ENCODE measurements at regions not wholly inside any gene's neighbourhood (a gene's known extent, or its start where the extent isn't known, plus 50 kb on each side); places are given as distances from the start of the nearest gene placed in this dataset.
"Not testable (repeated sequence)": the region's sequence is repeated elsewhere in the genome, so short reads cannot be mapped to it uniquely, and the experiment has no call there.

DNA sequence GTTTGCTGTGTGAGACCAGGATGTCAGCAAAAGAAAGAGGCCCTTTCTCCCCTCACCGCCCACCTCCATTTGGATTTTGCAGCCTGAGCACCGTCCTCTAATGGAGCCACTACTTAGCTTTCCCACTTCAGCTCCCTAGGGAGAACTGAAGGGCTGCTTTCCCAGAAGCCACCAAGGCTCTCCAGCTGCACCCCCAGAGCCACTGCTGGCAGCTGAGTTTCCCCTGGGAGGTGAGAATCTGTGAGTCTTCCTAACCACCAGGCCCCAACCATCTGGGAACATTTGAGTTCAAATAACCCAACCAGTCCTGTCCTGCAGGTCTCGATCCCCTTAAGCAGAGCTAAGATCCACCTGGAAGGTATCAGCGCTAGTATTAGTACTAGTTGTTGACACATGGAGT, 173.1 kb upstream of the USP9X start:
- H3K4me3 ChIP-seq (ENCODE audit: low read depth, low read length), result no peak overlapping the region
- no peak for DNase-seq (ENCODE audit: low read depth, low spot score)
- H3K9me3 ChIP-seq (ENCODE audit: control insufficient read depth, insufficient read depth, low read length), result no peaks in the 10 kb centered on the region
- TF ChIP-seq, protein P1, sequence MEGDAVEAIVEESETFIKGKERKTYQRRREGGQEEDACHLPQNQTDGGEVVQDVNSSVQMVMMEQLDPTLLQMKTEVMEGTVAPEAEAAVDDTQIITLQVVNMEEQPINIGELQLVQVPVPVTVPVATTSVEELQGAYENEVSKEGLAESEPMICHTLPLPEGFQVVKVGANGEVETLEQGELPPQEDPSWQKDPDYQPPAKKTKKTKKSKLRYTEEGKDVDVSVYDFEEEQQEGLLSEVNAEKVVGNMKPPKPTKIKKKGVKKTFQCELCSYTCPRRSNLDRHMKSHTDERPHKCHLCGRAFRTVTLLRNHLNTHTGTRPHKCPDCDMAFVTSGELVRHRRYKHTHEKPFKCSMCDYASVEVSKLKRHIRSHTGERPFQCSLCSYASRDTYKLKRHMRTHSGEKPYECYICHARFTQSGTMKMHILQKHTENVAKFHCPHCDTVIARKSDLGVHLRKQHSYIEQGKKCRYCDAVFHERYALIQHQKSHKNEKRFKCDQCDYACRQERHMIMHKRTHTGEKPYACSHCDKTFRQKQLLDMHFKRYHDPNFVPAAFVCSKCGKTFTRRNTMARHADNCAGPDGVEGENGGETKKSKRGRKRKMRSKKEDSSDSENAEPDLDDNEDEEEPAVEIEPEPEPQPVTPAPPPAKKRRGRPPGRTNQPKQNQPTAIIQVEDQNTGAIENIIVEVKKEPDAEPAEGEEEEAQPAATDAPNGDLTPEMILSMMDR (IDR thresholded peaks at IDR 0.05; ENCODE audit: low read depth, low read length), result no peak
- H3K27me3 ChIP-seq (ENCODE audit: control insufficient read depth, insufficient read depth, low read length), result no peaks in the 10 kb centered on the region
- ChIA-PET POLR2A (no interaction called here), CTCF (no interaction called here)
- H3K27ac ChIP-seq (ENCODE audit: low read depth, low read length), result no peak overlapping the region

DNA sequence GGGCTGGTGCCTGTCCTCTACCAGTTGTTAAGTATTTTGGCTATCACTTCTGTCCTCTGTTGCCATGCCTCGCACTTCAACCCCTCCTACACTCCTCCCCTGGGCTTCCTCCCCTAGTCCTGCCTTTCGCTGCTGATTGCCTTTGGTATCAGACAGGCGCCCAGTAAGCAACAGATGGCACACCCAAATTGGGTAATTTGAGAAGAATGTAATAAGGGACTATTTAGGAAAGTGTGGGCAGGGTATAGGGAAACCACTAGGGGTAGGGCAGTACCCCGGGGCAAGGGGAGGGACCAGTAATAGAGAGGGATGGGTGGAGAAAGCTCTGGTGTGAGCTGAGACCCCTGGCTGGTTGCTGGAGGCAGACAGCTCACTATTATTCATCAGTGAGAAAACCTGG, 172.7 kb upstream of the USP9X start:
- no peak overlapping the region for H3K27ac ChIP-seq (ENCODE audit: low read depth, low read length)
- H3K27me3 ChIP-seq (ENCODE audit: control insufficient read depth, insufficient read depth, low read length), result no peaks in the 10 kb centered on the region
- no peaks in the 10 kb centered on the region for H3K9me3 ChIP-seq (ENCODE audit: control insufficient read depth, insufficient read depth, low read length)
- TF ChIP-seq, protein P1 (IDR thresholded peaks at IDR 0.05; ENCODE audit: low read depth, low read length), result no peak
- no peak overlapping the region for H3K4me3 ChIP-seq (ENCODE audit: low read depth, low read length)
- DNase-seq (ENCODE audit: low read depth, low spot score), result no peak
- CTCF ChIA-PET, result no interaction called here
- POLR2A ChIA-PET, result no interaction called here

DNA sequence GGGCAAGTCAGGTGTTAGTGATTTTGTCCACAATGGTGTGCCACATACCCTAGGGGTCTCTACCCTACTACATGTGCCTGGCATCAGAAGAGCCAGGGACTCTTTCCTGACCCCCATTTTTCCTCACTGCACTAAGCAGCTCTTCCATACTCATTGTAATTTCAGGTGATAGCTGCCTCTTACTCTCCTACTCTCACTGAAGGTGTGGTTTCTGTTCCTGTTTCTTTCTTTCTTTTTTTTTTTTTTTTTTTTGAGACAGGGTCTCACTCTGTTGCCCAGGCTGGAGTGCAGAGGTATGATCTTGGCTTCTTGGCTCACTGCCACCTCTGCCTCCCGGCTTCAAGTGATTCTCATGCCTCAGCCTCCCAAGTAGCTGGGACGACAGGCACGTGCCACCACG, 164.9 kb upstream of the USP9X start:
- CTCF ChIA-PET, result interaction anchor here (0.9 to 1.2 kb wide), 2 partner anchors 126 to 195 kb away, joined by 4 to 9 read pairs; no protein-coding TSS in a partner anchor
- Histone ChIP-seq H3K27me3 (ENCODE audit: control insufficient read depth, insufficient read depth, low read length) (no peaks in the 10 kb centered on the region), H3K9me3 (ENCODE audit: control insufficient read depth, insufficient read depth, low read length) (no peaks in the 10 kb centered on the region), H3K27ac (ENCODE audit: low read depth, low read length) (no peak overlapping the region), H3K4me3 (ENCODE audit: low read depth, low read length) (no peak overlapping the region)
- POLR2A ChIA-PET, result no interaction called here
- TF ChIP-seq, protein P1 (IDR thresholded peaks at IDR 0.05; ENCODE audit: low read depth, low read length), result no peak
- DNase-seq (ENCODE audit: low read depth, low spot score), result no peak

DNA sequence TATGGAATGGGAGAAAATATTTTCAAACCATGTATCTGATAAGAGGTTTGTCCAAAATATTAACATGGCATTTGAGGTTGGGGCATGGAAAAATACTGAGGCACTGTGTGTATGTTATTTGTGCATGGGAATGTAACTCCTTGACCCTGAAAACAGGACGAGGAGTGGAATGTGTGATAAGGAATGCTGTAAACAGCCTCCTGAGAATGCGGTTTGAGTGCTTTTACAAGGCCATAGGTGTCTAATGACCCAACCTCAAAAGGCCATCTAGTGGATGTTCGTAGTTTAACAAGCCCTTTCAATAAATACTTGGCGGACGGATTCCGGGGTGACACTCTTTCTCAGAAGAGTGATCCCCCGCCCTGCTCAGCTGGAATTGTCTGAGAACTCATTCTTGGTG, 162.9 kb upstream of the USP9X start:
- CTCF ChIA-PET, result interaction anchor here (0.8 to 3.1 kb wide), 3 partner anchors 45 to 271 kb away, joined by 3 to 12 read pairs (median 3); no protein-coding TSS in a partner anchor
- DNase-seq (ENCODE audit: low read depth, low spot score), result no peak
- H3K27me3 ChIP-seq (ENCODE audit: control insufficient read depth, insufficient read depth, low read length), result no peaks in the 10 kb centered on the region
- H3K27ac ChIP-seq (ENCODE audit: low read depth, low read length), result no peak overlapping the region
- POLR2A ChIA-PET, result no interaction called here
- no peak overlapping the region for H3K4me3 ChIP-seq (ENCODE audit: low read depth, low read length)
- no peaks in the 10 kb centered on the region for H3K9me3 ChIP-seq (ENCODE audit: control insufficient read depth, insufficient read depth, low read length)
- TF ChIP-seq, protein P1 (IDR thresholded peaks at IDR 0.05; ENCODE audit: low read depth, low read length), result peak; percentile 39

DNA sequence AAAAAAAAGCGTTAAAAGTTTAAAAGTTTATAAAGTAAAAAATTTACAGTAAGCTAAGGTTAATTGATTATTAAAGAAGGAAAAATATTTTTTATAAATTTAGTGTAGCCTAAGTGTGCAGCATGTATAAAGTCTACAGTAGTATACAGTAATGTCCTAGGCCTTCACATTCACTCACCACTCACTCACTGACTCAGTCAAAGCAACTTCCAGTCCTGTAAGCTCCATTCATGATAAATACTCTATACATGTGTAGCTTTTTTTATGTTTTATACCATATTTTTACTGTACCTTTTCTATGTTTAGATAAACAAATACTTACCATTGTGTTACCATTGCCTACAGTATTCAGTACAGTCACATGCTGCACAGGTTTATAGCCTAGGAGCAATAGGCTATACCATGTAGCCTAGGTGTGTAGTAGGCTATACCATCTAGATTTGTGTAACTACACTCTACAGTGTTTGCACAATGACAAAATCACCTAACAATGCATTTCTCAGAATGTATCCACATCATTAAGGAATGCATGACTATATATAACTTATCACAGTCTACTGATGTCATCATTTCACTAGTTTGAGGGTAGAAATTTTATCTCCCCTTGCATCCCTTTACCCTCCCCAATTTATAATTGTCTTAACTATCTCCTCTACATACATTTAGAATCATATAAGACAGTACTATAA, 158.4 kb upstream of the USP9X start:
- DNase-seq (ENCODE audit: low read depth, low spot score); H3K4me3 ChIP-seq (ENCODE audit: low read depth, low read length); H3K27me3 ChIP-seq (ENCODE audit: control insufficient read depth, insufficient read depth, low read length); H3K9me3 ChIP-seq (ENCODE audit: control insufficient read depth, insufficient read depth, low read length); H3K27ac ChIP-seq (ENCODE audit: low read depth, low read length); CTCF ChIA-PET; POLR2A ChIA-PET: not testable (repeated sequence)

Measured in AG04450 (cell line).